HG03060 (cell line): ENCODE measurements at regions not wholly inside any gene's neighbourhood (a gene's known extent, or its start where the extent isn't known, plus 50 kb on each side); places are given as distances from the start of the nearest gene placed in this dataset.

Experiments used
- ATAC-seq: cut with Tn5 transposase; IDR thresholded peaks from one replicate; pipeline ENCODE4 v1.9.1; 2021; ENCODE audit warnings: low read depth, moderate number of reproducible peaks; ENCODE audit not compliant: unreplicated experiment

- ATAC-seq: no peak
Observed at GRCh38 chr17:79382313-79382712, 228.5 kb downstream of the RBFOX3 start.

- ATAC-seq: no peak
Observed at GRCh38 chr17:79379700-79380445, 231.0 kb downstream of the RBFOX3 start.

- ATAC-seq: no peak
Observed at GRCh38 chr17:79377230-79377786, 233.5 kb downstream of the RBFOX3 start.

- no peak for ATAC-seq
Observed at GRCh38 chr17:79374807-79375206, 236.0 kb downstream of the RBFOX3 start.

GRCh38 chr17:79374087-79374689, 236.7 kb downstream of the RBFOX3 start:
- ATAC-seq: no peak

GRCh38 chr17:79372470-79373238, 238.2 kb downstream of the RBFOX3 start:
- no peak for ATAC-seq

GRCh38 chr17:79371984-79372383, 238.9 kb downstream of the RBFOX3 start:
- ATAC-seq: no peak

- no peak for ATAC-seq
Observed at GRCh38 chr17:79370594-79370993, 240.3 kb downstream of the RBFOX3 start.

- ATAC-seq: no peak
Observed at GRCh38 chr17:79370126-79370525, 240.7 kb downstream of the RBFOX3 start.

GRCh38 chr17:79369532-79369931, 241.3 kb downstream of the RBFOX3 start:
- no peak for ATAC-seq

GRCh38 chr17:79369001-79369400, 241.8 kb downstream of the RBFOX3 start:
- no peak for ATAC-seq

- ATAC-seq: no peak
Observed at GRCh38 chr17:79368521-79368920, 242.3 kb downstream of the RBFOX3 start.

GRCh38 chr17:79366988-79367571, 243.8 kb downstream of the RBFOX3 start:
- no peak for ATAC-seq

- no peak for ATAC-seq
Observed at GRCh38 chr17:79365836-79366770, 244.7 kb downstream of the RBFOX3 start.

GRCh38 chr17:79365351-79365750, 245.5 kb downstream of the RBFOX3 start:
- ATAC-seq: no peak

GRCh38 chr17:79364315-79365094, 246.3 kb downstream of the RBFOX3 start:
- no peak for ATAC-seq

- no peak for ATAC-seq
Observed at GRCh38 chr17:79363552-79364275, 247.1 kb downstream of the RBFOX3 start.

GRCh38 chr17:79362772-79363305, 248.0 kb downstream of the RBFOX3 start:
- ATAC-seq: no peak
